ENCODE measurements at regions not wholly inside any gene's neighbourhood (a gene's known extent, or its start where the extent isn't known, plus 50 kb on each side); places are given as distances from the start of the nearest gene placed in this dataset.

- Histone ChIP-seq H3K4me2 (no peak overlapping the region), H2AFZ (peak overlapping the region; percentile 19; the same call in 1 of the 2 replicates), H3K4me1 (ENCODE audit: insufficient read depth) (peaks cover 8% of the 10 kb centered on the region; the same call in 1 of the 2 replicates), H3K9me2 (ENCODE audit: insufficient read depth) (peaks cover under 1% of the 10 kb centered on the region; the same call in 1 of the 2 replicates), H3K27ac (ENCODE audit: low read depth) (no peak overlapping the region), H3K4me3 (no peak overlapping the region), H3K79me2 (replicated peaks; ENCODE audit: insufficient read depth) (no peaks in the 10 kb centered on the region), H3F3A (replicated peaks; ENCODE audit: low read depth) (no peaks in the 10 kb centered on the region), H3K36me3 (ENCODE audit: insufficient read depth) (no peaks in the 10 kb centered on the region), H3K27me3 (ENCODE audit: insufficient read depth) (no peaks in the 10 kb centered on the region), H4K20me1 (replicated peaks; ENCODE audit: insufficient read depth) (no peaks in the 10 kb centered on the region)
- Mint-ChIP-seq H3K4me1 (peaks cover 9% of the 10 kb centered on the region), H3K27me3 (ENCODE audit: insufficient read depth, low read depth, poor library complexity) (no peaks in the 10 kb centered on the region), H3K27ac (no peak overlapping the region), H3K4me3 (no peak overlapping the region), H3K36me3 (ENCODE audit: low read depth) (no peaks in the 10 kb centered on the region), H3K9me3 (no peaks in the 10 kb centered on the region)
- no peak for DNase-seq (ENCODE audit: low spot score)
- ATAC-seq = no peak
- TF ChIP-seq ZNF114 (CRISPR knock-in tag; IDR thresholded peaks at IDR 0.05) (no peak), POLR2AphosphoS5 (IDR thresholded peaks at IDR 0.05; ENCODE audit: low read depth) (no peak), ZNF331 (CRISPR knock-in tag; IDR thresholded peaks at IDR 0.05; ENCODE audit: low read depth) (no peak), REST (IDR thresholded peaks at IDR 0.05; ENCODE audit: unreplicated experiment) (no peak), EZH2phosphoT487 (IDR thresholded peaks at IDR 0.05; ENCODE audit: unreplicated experiment) (no peak), JUNB (IDR thresholded peaks at IDR 0.05; ENCODE audit: unreplicated experiment) (no peak), EZH2 (IDR thresholded peaks at IDR 0.05; ENCODE audit: low read depth, unreplicated experiment) (no peak), ETS1 (IDR thresholded peaks at IDR 0.05) (no peak), CTCF (conservative IDR thresholded peaks at IDR 0.05; ENCODE audit: low read depth in 2 of 2) (no peak), STAT1 (IDR thresholded peaks at IDR 0.05; ENCODE audit: unreplicated experiment) (no peak), NANOG (IDR thresholded peaks at IDR 0.05; ENCODE audit: borderline replicate concordance) (no peak)
These were observed 1514.9 kb upstream of the PIK3C3 start for GRCh38 chr18:40440088-40440487.

All from GM23338 (cell line).